Esophagus muscularis mucosa (tissue), 3 donors: ENCODE measurements at regions not wholly inside any gene's neighbourhood (a gene's known extent, or its start where the extent isn't known, plus 50 kb on each side); places are given as distances from the start of the nearest gene placed in this dataset.

Experiments used
- POLR2A ChIP-seq: fragments of 450-650 bp; IDR thresholded peaks from one replicate; pipeline ENCODE4 v1.6.1; 2017; ENCODE audit warnings: antibody characterized with exemption, moderate library complexity, mild to moderate bottlenecking, low read depth
- TF ChIP-seq, protein P1 (sequence below), 3 experiments: fragments of 200-600 bp in 2 of 3; fragments of 450-650 bp in 1 of 3; sonication (generic) in 2 of 3; IDR thresholded peaks; one replicate each; pipeline ENCODE4 v1.5.1; 2017 to 2019; ENCODE audit warnings: antibody characterized with exemption in 3 of 3, mild to moderate bottlenecking in 2 of 3, moderate library complexity in 1 of 3

- TF ChIP-seq, protein P1, sequence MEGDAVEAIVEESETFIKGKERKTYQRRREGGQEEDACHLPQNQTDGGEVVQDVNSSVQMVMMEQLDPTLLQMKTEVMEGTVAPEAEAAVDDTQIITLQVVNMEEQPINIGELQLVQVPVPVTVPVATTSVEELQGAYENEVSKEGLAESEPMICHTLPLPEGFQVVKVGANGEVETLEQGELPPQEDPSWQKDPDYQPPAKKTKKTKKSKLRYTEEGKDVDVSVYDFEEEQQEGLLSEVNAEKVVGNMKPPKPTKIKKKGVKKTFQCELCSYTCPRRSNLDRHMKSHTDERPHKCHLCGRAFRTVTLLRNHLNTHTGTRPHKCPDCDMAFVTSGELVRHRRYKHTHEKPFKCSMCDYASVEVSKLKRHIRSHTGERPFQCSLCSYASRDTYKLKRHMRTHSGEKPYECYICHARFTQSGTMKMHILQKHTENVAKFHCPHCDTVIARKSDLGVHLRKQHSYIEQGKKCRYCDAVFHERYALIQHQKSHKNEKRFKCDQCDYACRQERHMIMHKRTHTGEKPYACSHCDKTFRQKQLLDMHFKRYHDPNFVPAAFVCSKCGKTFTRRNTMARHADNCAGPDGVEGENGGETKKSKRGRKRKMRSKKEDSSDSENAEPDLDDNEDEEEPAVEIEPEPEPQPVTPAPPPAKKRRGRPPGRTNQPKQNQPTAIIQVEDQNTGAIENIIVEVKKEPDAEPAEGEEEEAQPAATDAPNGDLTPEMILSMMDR (IDR thresholded peaks at IDR 0.05) = no peak
- no peak for TF ChIP-seq POLR2A
These were observed 740.8 kb upstream of the HS6ST1 start for GRCh38 chr2:129059476-129059875.
